GM21723 (cell line): ENCODE measurements at regions not wholly inside any gene's neighbourhood (a gene's known extent, or its start where the extent isn't known, plus 50 kb on each side); places are given as distances from the start of the nearest gene placed in this dataset.

Experiments used
- ATAC-seq: cut with Tn5 transposase; IDR thresholded peaks from one replicate; pipeline ENCODE4 v1.9.1; 2021; ENCODE audit warnings: mild to moderate bottlenecking, moderate library complexity; ENCODE audit not compliant: unreplicated experiment

- ATAC-seq, result peak; percentile 89
Measured at GRCh38 chr17:57174591-57174990, 81.7 kb upstream of the MSI2 start.

DNA sequence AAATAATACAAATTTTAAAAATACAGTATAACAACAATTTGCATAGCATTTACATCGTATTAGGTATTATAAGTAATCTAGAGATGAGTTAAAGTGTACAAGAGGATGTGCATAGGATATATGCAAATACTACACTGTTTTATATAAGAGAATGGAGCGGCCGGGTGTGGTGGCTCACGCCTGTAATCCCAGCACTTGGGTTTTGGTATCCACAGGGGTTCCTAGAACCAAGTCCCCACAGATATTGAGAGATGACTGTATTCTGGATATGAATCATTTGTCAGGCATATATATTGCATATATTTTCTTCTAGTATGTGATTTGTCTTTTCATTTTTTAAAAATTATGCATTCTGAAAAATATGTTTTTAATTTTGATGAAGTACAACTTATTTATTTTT is 77.5 kb upstream of the MSI2 start:
- ATAC-seq, result no peak

DNA sequence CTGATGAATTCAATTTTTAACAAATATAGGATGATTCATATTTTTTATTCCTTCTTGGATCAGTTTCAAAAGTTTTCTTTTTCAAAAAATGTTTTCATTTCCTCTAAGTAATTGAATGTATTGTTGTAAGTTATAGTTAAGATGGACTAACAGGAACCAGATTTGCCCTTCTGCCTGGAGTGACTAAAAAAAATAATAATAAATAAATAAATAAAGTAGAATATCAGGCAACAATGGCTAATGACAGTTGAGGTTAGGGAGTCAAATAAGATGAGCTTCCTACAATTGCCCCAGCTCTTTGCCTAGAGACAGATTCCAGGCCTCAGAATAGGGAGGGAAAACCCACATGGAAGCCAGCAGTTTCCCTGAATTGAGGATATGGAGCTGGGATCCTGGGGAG is 73.7 kb upstream of the MSI2 start:
- no peak for ATAC-seq

GRCh38 chr17:57186226-57187019 is 69.9 kb upstream of the MSI2 start:
- ATAC-seq, result no peak

GRCh38 chr17:57187391-57187790 is 68.9 kb upstream of the MSI2 start:
- no peak for ATAC-seq

- ATAC-seq, result no peak
Measured at GRCh38 chr17:57195785-57196460, 60.4 kb upstream of the MSI2 start.

DNA sequence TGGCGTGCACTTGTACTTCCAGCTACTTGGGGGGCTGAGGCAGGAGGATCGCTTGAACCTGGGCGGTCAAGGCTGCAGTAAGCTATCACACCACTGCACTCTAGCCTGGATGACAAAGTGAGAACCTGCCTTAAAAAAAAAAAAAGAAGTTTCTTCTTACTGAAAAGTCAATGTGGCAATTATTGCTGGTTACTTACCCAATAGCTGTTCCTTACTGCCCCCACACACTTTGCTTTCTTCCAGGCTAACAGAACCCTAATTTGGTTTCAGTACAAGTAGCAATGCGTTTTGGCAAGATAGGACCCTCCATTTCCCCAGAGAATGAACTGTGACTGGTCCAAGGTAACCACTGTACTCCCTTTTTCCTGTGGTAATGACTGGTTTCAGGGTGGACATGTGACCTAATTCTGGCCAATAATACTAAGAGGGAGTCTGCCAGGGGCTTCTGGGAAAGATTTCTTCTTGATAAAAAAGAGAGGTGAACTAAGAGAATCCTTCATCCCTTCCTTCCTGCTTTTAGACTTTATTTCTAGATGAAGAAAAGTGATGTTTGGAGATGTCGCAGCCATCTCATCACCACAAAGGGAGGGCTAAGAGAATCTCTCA is 58.8 kb upstream of the MSI2 start:
- ATAC-seq, result no peak

GRCh38 chr17:57201481-57201880 is 54.8 kb upstream of the MSI2 start:
- no peak for ATAC-seq

- ATAC-seq, result no peak
Measured at GRCh38 chr17:57203040-57203439, 53.3 kb upstream of the MSI2 start.
